Astrocyte (in vitro differentiated cells and primary cell): ENCODE measurements at regions not wholly inside any gene's neighbourhood (a gene's known extent, or its start where the extent isn't known, plus 50 kb on each side); places are given as distances from the start of the nearest gene placed in this dataset.

Experiments used
- CTCF ChIP-seq: IDR thresholded peaks from 2 replicates; pipeline ENCODE4 v1.5.1; 2011; ENCODE audit warnings: low read depth, mild to moderate bottlenecking, inconsistent platforms, low read length, moderate library complexity; ENCODE audit not compliant: insufficient read depth
- EZH2 ChIP-seq: IDR thresholded peaks from 2 replicates; pipeline ENCODE4 v1.6.1; 2012; ENCODE audit warnings: mild to moderate bottlenecking, low read length, inconsistent platforms; ENCODE audit not compliant: insufficient read depth

GRCh38 chr18:73852789-73853549 is 294.7 kb downstream of the FBXO15 start:
- TF ChIP-seq CTCF: no peak
- TF ChIP-seq EZH2: no peak
